GM19238 (cell line): ENCODE measurements at regions not wholly inside any gene's neighbourhood (a gene's known extent, or its start where the extent isn't known, plus 50 kb on each side); places are given as distances from the start of the nearest gene placed in this dataset.

ENCODE experiments used
- DNase-seq: peaks from one replicate; pipeline ENCODE4 v3.0.0; 2011; ENCODE audit warnings: low spot score; ENCODE audit not compliant: insufficient read length

DNA sequence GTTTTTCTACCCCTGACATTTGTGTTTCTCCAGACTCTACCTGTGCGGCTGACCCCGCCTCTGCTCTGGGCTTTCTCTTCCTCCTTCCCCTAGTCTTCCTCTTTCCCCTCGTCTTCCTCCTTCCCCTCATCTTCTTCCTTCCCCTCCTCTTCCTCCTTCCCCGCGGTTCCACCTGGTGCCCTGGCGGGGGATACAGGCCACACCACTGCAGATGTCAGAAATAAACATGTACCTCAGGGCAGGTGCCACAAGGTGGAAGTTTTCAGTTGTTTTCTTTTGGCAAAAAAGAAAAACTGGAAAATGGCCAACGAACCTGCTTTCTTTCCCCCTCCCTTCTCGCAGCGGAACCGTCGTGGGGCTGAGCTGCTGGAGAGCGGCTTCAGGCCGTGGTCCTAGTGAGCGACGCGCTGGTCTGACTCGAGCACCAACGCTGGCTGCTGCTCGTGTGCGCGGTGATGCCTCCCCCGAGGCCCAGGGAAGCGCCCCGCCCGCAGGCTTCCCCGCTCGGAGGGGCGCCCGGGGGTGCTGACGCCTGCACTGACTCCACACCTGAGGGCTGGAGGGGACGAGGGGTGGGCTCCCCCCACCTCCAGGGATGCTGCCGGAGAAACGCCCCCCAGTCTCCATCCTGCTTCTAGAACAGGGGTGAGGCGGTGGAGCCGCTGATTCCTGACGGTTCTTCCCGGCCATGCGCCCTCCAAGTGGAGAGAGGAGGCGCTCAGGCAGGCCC lies 83.7 kb upstream of the ZNF516 start:
- DNase-seq = no peak

- no peak for DNase-seq
Observed at GRCh38 chr18:76573325-76574025, 78.4 kb upstream of the ZNF516 start.

GRCh38 chr18:76572518-76573247 lies 77.6 kb upstream of the ZNF516 start:
- no peak for DNase-seq

- DNase-seq = no peak
Observed at GRCh38 chr18:76571689-76572088, 76.6 kb upstream of the ZNF516 start.

DNA sequence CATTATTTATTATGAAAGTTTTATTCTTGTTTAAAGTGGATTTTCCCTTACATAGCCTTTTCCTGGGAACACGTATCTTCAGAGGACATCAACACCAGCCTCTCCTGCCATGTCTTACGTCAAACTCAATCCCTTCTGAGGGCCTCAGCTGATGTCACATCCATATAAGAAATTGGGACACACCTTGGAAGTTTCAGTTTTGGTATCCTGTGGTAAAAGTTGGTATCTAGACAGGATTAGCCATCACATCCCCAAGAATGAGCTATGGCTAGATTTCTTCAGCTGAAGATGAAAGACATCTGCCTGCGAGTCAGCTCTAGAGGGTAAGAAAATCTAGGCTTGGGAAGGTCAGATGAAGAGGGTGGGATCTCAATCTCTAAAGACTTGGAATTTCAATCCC lies 75.8 kb upstream of the ZNF516 start:
- DNase-seq = no peak

DNA sequence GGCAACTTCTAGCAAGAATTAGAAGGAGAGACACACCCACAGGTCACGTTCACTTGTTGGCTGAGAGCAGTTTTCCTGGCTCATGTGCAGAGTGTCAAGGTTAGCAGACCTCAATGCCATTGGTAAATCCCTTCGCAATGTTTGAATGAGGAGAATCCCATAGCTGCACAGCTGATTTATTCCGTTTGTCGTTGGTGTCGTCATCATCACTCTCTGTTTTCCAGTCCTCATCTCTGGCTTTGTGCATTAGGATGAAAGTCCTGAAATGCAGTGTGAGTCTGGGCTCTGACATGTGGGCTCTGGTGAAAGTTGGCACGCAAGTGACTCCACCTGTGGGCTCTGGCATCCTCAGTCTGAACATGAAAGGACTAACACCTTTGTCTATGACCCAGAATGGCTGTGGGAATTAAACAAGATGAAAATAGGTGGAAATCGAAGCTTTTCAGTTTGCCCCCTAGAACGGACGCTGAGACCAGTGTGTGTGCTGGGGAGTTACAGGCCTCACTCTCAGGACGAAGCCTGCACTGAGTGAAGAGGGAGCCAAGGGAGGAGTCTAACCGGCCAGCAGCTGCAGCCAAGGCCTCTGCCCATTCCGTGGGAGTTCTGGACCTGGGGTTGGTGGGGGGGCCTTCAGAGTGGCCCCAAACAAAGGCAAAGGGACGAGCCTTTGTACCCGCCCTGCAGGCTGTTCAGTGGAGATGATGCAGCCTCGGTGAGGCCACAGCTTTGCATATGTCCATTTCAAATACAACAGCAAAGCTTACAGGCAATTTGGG lies 74.8 kb upstream of the ZNF516 start:
- DNase-seq = no peak

DNA sequence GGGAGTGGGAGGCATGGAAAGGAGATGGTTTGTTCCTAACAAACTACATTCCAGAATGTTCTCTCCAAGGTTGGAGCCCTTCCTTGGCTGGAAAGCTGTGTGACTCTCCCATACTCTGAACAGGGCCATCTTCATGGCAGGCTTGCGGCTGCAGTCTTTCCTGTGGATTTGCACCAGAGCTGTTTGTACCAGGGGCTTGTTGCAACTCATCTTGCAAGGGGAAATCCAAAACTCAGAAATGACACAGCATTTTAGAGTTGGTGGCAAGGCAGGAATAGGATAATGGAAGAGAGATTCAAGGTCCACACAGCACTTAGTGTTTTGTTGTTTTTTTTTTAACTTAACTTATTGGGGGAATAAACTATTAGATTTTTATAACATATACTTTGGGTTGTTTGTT lies 73.7 kb upstream of the ZNF516 start:
- DNase-seq = no peak

DNA sequence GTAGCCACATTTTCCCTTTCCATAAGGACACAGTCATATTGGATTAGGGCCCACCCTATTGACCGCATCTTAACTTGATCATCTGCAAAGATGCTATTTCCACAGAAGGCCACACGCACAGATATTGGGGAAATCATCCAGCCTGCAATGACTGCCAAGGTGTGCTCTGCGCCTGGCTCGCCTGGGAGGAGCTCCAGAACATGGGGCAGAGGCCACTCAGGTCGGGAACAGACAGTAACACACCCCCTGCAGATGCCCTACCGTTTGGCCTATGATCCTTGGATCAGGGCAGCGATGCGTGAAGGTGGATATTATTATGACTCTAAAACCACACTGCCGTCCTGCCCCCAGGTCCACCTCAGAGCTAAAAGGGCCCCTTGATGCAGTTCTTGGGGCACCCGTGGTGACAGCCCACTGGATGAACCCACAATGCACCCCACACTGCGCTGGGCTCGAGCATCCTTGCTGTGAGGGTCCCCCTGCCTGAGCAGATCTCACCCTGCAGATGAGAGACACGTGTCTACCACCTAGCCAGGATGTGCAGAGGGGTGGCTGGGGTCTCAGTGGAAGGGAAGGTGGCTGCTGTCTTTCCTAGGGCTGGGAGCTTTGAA lies 72.9 kb upstream of the ZNF516 start:
- no peak for DNase-seq

GRCh38 chr18:76566987-76567386 lies 71.9 kb upstream of the ZNF516 start:
- DNase-seq = no peak

GRCh38 chr18:76565238-76566173 lies 70.5 kb upstream of the ZNF516 start:
- DNase-seq = no peak

DNA sequence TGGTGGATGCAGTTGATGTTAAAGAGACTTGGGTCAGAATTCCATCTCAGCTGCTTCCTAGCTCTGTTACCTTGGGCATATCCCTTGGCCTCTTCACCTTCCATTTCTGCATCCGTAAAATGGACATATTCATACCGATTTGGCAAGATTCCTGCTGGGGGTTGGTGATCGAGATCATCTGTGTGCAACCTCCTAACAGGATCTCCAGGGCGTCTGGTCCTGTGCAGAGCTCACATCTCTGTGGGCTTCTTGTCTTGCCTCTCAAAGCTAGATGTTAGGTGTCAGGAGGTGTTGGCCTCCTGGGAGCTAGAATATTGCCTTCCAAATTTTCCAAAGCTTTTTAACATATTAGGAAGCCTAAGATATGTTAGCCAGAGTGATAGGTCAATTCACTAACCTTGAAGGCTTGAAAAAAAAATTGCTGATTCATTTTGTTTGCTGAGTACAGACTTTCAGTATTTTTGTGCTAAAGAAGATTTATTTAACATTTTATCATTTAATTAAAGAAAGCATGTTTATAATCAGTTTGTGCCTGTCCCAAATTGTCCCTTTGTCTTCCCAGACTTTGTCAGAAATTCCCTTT lies 69.7 kb upstream of the ZNF516 start:
- no peak for DNase-seq

GRCh38 chr18:76564117-76564516 lies 69.1 kb upstream of the ZNF516 start:
- no peak for DNase-seq

DNA sequence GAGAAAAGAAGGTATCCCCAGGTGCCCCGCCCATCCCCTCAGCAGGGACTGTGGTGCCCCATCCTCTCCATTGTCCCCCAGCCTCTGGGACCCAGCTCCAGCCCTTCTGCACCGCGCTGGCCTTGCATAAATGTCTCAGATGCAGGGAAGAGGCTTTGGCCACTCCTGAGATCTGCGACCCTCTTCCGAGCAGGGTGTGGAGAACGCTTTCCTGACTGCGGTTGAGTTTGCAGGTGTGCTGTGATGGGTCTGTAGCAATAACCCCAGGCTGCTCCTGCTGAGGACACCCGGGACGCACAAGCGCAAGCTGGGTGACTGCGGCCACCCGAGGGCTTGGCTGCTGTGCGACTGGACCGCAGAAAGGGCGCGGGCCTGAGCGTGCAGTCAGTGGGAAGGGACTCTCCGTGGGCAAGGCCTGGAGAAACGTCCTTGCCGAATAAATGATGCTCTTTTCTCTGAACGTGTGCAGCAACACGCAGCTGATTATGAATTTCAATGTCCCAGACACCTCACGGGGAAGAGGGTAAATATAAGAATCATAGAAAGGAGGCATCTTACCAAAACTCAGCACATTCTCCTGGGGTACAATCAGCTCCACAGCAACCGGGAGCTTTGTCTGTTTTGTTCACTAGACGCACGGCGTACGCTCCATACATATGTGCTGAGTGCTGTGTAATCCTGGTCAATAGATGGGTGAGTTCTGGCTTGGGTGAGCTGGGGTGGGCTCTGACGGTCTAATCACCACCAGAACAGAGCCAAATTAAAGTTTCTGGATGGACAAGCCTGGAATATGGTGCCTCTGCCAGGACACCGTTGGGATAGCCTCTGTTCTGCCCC lies 67.5 kb upstream of the ZNF516 start:
- no peak for DNase-seq

GRCh38 chr18:76558881-76559667 lies 64.0 kb upstream of the ZNF516 start:
- no peak for DNase-seq

DNA sequence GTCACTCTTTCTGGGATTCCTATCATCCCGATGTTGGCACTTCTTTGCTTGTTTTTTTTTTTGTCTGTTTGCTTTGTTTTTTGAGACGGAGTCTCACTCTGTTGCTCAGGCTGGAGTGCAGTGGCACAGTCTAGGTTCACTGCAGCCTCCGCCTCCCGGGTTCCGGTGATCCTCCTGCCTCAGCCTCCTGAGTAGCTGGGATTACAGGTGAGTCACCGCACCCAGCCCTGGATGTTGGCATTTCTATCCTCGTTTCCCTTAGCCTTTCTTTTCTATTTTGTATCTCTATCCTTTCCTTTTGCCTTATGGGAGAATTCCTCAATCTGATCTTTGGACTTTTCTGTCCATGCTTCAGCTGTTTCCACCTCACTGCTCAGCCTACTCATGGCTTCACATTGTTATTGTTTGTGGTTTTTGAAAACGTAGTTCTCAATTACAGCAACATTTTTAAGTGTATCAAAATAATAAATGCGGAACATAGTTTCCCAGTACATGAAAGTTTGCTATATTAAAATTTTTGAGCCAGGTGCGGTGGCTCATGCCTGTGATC lies 62.1 kb upstream of the ZNF516 start:
- no peak for DNase-seq

GRCh38 chr18:76554547-76555222 lies 59.6 kb upstream of the ZNF516 start:
- DNase-seq = no peak
